ENCODE measurements at regions not wholly inside any gene's neighbourhood (a gene's known extent, or its start where the extent isn't known, plus 50 kb on each side); places are given as distances from the start of the nearest gene placed in this dataset.
"Not testable (repeated sequence)": the region's sequence is repeated elsewhere in the genome, so short reads cannot be mapped to it uniquely, and the experiment has no call there.

DNA sequence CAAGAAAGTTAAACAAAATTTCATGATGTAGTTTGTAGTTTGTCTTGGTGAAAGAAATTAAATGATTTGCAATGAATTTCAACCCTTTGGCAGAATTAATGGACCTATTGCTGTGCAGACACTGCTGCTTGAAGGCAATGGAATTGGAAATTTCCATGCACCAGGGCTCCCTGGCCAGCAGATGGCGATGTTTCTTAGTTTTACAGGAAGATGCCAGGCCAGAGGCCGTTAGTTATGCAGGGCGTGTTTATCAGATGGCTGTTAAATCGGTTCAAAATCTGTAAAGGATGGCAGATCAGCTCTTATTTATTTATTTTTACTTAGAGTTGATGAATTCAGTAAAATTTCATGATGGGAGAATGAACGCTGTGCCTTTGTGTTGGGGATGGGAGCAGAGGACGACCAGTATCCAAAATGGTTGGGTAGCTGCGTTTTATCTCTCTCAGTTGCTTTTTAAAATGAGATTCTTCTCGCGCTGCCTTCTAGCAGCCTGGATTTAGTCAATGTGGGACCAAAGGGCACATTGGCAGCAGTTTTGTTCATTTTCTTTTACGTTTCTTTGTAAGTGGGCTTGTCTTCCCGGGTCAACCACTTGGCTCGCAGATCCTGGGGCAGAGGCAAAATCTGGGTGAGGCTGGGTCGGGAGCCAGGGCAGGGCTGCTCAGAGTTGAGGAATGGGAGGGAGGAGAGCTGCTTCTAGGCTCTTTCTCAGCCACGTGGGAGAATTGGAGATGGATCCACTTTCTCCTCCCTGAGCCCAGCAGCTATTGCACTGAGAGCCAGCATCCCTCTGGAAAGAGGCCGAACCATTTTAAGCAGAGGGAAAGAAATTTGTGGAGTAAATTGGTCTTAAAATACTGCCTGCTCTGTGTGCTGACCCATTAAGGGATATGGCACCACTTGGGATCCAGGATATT, 344.0 kb downstream of the PIK3C3 start:
- no peak overlapping the region for H3K4me3 ChIP-seq (ENCODE audit: insufficient read depth, low read depth, low read length)
- H3K36me3 ChIP-seq (replicated peaks; ENCODE audit: control insufficient read depth, insufficient read depth, low read length), result no peaks in the 10 kb centered on the region
- H3K27me3 ChIP-seq (ENCODE audit: control insufficient read depth, insufficient read depth, low read length), result no peaks in the 10 kb centered on the region
- DNase-seq, result peak; percentile 18

DNA sequence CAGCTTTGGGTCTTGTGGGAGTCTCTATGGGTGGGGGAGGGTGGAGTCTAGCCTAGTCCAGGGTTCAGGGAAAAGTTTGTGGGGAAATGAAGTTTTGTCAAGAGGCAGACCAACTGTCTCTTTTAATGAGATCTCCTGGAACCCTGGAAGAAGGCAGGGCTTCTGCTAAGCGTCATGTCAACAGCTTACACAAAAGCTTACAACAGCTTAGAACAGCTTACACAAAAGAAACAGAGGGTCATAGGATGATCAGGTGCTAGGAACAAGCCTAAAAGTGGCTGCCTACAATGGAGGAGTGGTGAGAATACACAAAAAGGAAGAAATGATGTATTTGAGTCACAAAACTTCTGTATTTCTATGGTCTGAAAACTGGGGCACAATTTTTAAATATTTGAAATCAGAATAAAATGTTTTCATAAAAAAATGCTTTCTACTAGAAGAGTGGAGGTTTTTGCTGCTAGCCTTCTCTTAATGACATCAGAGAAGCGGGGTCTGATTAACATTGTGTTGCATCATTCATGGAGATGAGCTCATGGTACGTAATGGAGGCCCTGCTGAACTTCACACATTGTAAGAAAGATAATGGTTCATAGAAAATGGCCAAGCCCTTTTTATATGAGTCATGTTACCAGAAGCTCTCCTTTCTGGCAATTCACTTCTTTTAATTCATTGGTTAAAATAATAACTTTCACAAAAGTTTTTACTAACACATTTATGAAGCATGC, 351.0 kb downstream of the PIK3C3 start:
- Histone ChIP-seq H3K4me3 (ENCODE audit: insufficient read depth, low read depth, low read length) (no peak overlapping the region), H3K36me3 (replicated peaks; ENCODE audit: control insufficient read depth, insufficient read depth, low read length) (no peaks in the 10 kb centered on the region), H3K27me3 (ENCODE audit: control insufficient read depth, insufficient read depth, low read length) (no peaks in the 10 kb centered on the region)
- DNase-seq, result no peak

DNA sequence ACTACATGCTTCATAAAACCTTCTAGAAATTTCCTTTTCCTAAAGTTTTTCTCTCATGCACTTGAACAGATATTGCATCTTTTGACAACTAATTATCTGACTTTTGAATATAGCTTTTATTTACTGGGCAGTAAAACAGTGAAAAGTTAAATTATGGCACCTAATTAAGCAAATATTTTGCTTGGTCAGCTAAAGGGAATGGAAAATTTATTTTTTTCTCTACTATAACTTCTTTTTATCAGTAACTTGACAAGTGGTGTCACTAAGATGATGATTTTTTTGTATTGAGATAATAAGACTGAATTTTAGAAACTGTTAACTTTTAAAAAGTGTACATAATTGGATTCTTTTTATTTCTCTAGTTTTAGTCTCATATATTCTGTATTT, 351.6 kb downstream of the PIK3C3 start:
- no peak for DNase-seq
- Histone ChIP-seq H3K36me3 (replicated peaks; ENCODE audit: control insufficient read depth, insufficient read depth, low read length) (no peaks in the 10 kb centered on the region), H3K4me3 (ENCODE audit: insufficient read depth, low read depth, low read length) (no peak overlapping the region), H3K27me3 (ENCODE audit: control insufficient read depth, insufficient read depth, low read length) (no peaks in the 10 kb centered on the region)

DNA sequence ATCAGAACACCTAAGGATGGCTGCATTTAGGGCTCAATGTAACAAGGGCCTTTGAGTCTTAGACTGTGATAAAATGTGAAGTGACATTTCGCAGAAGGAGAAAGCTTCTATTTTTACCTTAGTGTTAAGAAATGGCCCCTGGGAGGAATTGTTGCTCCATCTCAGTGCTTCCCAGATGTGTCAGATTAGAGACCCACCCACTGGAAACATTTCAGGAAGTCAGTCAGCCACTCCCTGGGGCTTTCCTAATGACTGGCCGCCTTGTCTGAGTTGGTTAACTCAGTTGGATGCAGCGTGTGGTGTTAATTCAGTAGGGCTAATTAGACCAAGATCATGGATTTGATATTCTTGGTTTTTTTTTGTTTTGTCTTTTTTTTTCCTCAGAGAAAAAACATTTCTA, 355.9 kb downstream of the PIK3C3 start:
- Histone ChIP-seq H3K4me3 (ENCODE audit: insufficient read depth, low read depth, low read length) (no peak overlapping the region), H3K36me3 (replicated peaks; ENCODE audit: control insufficient read depth, insufficient read depth, low read length) (no peaks in the 10 kb centered on the region), H3K27me3 (ENCODE audit: control insufficient read depth, insufficient read depth, low read length) (no peaks in the 10 kb centered on the region)
- no peak for DNase-seq

DNA sequence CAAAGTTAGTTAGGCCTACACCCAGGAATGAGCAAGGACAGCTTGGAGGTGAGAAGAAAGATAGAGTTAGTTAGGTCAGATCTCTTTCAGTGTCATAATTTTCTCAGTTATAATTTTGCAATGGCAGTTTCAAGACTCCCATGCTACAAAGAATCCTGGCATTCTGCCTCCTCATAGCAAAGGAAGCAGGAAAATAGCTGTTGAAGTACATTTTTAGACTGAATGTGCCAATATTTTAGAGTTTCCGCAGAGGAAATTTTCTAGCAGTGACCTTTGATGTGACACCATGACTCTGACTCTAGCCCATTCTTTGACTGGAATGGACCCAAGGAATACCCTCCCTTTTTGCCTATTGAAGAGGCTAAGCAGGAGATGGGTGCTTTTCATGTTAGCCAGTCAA, 371.7 kb downstream of the PIK3C3 start:
- Histone ChIP-seq H3K36me3 (replicated peaks; ENCODE audit: control insufficient read depth, insufficient read depth, low read length) (no peaks in the 10 kb centered on the region), H3K4me3 (ENCODE audit: insufficient read depth, low read depth, low read length) (no peak overlapping the region), H3K27me3 (ENCODE audit: control insufficient read depth, insufficient read depth, low read length) (no peaks in the 10 kb centered on the region)
- DNase-seq, result no peak

DNA sequence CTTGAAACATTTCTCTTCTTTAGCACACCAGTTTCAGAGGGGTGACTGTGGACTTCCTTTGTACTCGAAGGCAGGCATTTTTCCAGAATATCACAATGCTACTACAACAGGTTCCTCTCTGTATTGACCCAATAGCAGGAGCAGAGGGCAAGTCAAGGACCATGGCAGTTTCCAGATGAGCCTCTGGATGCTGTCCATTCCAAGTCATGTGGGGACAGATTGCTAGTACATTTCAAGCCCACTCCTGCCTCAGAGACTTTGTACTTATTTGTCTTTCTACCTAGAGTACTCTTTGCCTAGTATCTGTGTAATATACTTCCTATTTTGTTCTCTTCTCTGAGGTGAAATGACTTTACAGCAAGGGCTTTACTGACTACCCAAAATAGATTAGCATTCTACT, 373.9 kb downstream of the PIK3C3 start:
- H3K27me3 ChIP-seq (ENCODE audit: control insufficient read depth, insufficient read depth, low read length), result no peaks in the 10 kb centered on the region
- no peak for DNase-seq
- no peak overlapping the region for H3K4me3 ChIP-seq (ENCODE audit: insufficient read depth, low read depth, low read length)
- no peaks in the 10 kb centered on the region for H3K36me3 ChIP-seq (replicated peaks; ENCODE audit: control insufficient read depth, insufficient read depth, low read length)

DNA sequence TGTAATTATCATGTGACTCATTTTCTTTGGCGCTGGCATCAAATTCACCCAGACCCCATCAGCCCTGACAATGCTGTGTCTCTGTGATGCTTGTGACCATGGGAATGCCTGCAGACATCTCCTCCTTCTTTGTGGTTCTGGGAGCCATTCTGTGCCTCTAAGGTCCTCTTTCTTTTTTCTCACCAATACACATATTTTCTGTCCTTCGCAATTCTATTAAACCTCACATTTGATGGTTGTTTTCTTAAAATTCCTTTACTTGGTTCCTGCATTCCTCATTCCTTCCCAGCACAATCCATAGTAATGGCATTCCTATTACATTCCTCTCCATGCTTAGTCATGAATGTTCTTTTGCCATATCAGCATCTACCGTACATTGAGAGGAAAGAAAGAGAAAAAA, 375.3 kb downstream of the PIK3C3 start:
- no peak overlapping the region for H3K4me3 ChIP-seq (ENCODE audit: insufficient read depth, low read depth, low read length)
- no peak for DNase-seq
- H3K36me3 ChIP-seq (replicated peaks; ENCODE audit: control insufficient read depth, insufficient read depth, low read length), result no peaks in the 10 kb centered on the region
- no peaks in the 10 kb centered on the region for H3K27me3 ChIP-seq (ENCODE audit: control insufficient read depth, insufficient read depth, low read length)

DNA sequence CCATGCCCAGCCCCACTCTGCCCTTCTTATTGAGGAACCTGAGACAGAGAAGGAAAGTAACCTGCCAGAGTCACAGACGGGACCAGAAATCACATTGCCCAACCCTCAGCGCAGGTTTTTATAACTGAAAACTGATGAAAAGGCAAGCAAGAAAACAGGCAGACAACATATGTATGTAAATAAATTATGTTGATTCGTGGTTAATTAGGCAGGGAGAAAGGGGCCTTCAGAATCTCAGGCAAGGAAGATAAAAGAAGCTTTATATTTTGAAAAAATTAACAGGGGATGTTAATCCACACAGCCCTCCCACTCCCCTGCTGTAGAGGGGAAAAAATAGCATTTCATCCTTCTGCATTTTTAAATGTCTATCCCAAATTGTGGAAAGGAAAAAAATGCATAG, 378.5 kb downstream of the PIK3C3 start:
- DNase-seq, result no peak
- Histone ChIP-seq H3K4me3 (ENCODE audit: insufficient read depth, low read depth, low read length) (no peak overlapping the region), H3K27me3 (ENCODE audit: control insufficient read depth, insufficient read depth, low read length) (no peaks in the 10 kb centered on the region), H3K36me3 (replicated peaks; ENCODE audit: control insufficient read depth, insufficient read depth, low read length) (no peaks in the 10 kb centered on the region)

DNA sequence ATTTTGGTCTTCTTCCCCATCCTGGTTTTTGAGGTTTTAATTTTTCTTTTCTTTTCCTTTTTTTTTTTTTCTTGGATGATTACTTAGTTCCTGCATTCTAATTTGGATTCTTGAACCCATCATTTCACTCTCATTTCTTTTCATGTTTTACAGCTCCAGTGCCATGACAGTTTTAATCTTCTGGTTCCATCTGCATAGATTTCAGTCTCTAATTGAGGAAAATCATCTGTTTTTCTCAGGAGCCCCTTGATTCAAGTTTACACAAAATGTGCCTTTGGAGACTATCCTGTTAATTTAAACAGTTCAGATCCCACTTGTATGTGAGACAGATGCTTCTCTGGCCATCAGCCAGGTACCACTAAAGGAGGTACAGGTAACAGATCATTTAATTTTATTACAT, 379.9 kb downstream of the PIK3C3 start:
- H3K4me3 ChIP-seq (ENCODE audit: insufficient read depth, low read depth, low read length), result no peak overlapping the region
- no peaks in the 10 kb centered on the region for H3K27me3 ChIP-seq (ENCODE audit: control insufficient read depth, insufficient read depth, low read length)
- H3K36me3 ChIP-seq (replicated peaks; ENCODE audit: control insufficient read depth, insufficient read depth, low read length), result no peaks in the 10 kb centered on the region
- DNase-seq, result no peak

DNA sequence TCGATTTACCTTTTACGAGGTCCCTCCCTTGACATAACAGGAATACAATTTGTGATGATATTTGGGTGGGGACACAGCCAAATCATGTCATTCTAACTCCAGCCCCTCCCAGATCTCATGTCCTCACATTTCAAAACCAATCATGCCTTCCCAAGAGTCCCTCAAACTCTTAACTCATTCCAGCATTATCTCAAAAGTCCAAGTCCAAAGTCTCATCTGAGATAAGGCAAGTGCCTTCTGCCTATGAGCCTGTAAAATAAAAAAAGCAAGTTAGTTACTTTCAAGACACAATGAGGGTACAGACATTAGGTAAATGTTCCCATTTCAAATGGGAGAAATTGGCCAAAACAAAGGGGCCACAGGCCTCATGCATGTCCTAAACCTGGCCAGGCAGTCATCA, 381.1 kb downstream of the PIK3C3 start:
- Histone ChIP-seq H3K36me3 (replicated peaks; ENCODE audit: control insufficient read depth, insufficient read depth, low read length) (no peaks in the 10 kb centered on the region), H3K27me3 (ENCODE audit: control insufficient read depth, insufficient read depth, low read length) (no peaks in the 10 kb centered on the region), H3K4me3 (ENCODE audit: insufficient read depth, low read depth, low read length) (no peak overlapping the region)
- no peak for DNase-seq

DNA sequence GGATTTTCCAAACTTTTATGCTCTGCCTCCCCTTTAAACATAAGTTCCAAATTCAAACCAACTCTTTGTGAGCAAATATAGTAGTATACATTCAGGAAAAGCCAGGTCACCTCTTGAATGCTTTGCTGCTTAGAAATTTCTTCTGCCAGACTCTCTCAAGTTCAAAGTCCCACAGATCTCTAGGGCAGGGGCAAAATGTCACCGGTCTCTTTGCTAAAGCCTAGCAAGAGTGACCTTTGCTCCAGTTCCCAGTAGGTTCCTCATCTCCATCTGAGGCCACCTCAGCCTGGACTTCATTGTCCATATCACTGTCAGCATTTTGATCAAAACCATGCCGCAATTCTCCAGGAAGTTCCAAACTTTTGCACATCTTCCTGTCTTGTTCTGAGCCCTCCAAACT, 382.3 kb downstream of the PIK3C3 start:
- H3K27me3 ChIP-seq (ENCODE audit: control insufficient read depth, insufficient read depth, low read length); H3K4me3 ChIP-seq (ENCODE audit: insufficient read depth, low read depth, low read length); H3K36me3 ChIP-seq (replicated peaks; ENCODE audit: control insufficient read depth, insufficient read depth, low read length); DNase-seq: not testable (repeated sequence)

DNA sequence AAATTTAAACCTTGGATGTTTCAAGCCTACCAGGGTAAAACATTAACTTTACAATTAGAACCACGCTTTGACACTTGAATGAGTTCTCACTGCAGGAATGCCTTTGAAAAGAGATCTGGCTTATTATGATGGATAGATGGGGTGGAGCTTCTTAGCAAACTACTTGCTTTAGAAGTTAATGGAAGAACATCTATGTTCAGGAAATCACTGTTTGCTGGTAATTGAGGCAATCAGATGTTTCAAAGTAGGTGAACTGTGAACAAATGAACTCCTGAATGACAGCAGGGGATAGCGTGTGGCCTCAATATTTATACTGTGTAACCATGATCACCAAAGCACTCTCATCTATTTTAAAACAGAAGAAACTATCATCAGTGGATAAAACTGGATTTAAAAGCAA, 383.6 kb downstream of the PIK3C3 start:
- Histone ChIP-seq H3K4me3 (ENCODE audit: insufficient read depth, low read depth, low read length) (no peak overlapping the region), H3K27me3 (ENCODE audit: control insufficient read depth, insufficient read depth, low read length) (no peaks in the 10 kb centered on the region), H3K36me3 (replicated peaks; ENCODE audit: control insufficient read depth, insufficient read depth, low read length) (no peaks in the 10 kb centered on the region)
- no peak for DNase-seq

DNA sequence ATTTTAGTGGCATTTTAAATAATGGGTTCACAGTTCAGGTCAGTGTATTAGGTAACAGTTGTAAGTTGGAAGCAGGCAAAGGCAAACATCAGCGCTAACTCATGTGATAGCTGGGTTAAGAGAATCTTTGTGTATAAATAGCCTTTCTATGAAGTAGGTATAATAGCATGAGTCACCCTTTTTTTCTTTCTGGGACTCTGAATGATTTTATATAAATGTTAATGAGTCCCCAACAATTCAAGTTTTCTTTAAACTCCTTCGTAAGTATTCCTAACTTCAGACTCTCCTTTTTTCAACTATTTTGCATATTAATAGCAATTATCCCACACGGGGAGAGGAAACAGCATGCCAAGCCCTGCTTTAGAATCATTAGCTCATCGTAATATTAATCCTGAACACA, 384.3 kb downstream of the PIK3C3 start:
- Histone ChIP-seq H3K36me3 (replicated peaks; ENCODE audit: control insufficient read depth, insufficient read depth, low read length) (no peaks in the 10 kb centered on the region), H3K27me3 (ENCODE audit: control insufficient read depth, insufficient read depth, low read length) (no peaks in the 10 kb centered on the region), H3K4me3 (ENCODE audit: insufficient read depth, low read depth, low read length) (no peak overlapping the region)
- DNase-seq, result no peak

DNA sequence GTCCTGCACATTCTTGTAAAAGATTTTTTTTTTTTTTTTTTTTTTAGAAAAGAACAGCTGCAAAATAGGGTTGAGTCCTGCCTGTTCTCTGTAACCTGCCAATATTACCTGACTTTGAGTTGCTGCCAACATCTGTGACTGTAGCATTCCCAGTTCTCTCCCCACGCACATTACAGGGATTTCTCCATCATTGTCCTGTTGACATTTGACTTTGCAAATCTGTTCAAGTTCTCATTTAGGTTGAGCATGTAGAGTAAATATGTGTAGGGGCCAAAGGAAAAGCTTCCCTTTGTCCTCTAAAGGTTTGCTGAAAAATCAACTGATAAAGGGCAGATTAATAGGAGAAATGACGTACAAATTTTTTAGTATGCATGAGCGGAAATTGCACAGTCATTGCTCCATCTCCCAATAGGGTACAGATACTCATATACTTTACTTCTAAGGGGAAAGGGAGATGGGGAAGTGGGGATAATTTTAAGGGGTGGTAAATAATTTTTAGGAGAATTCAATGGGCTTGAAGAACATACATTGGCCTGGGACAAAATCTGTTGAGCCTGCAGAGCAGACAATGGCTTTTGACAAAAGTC, 385.5 kb downstream of the PIK3C3 start:
- Histone ChIP-seq H3K36me3 (replicated peaks; ENCODE audit: control insufficient read depth, insufficient read depth, low read length) (no peaks in the 10 kb centered on the region), H3K4me3 (ENCODE audit: insufficient read depth, low read depth, low read length) (no peak overlapping the region), H3K27me3 (ENCODE audit: control insufficient read depth, insufficient read depth, low read length) (no peaks in the 10 kb centered on the region)
- no peak for DNase-seq

DNA sequence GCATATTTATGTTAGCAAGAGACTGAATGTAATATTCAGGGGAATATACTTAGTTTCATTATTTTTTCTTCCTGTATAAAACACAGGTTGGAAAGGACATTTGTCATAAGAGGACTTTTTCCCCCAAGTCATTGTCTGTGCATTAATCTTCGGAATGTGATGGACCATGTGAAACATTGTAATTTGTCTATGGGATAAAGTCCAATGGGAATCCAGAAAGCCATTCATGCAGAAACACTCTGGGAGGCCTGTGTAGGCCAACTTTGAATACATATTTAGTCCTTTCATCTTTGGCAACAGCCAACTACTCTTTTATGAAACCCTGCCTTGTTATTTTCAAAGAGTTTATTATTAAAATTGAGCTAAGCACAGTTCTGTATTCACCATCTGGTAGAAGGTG, 386.4 kb downstream of the PIK3C3 start:
- Histone ChIP-seq H3K4me3 (ENCODE audit: insufficient read depth, low read depth, low read length) (no peak overlapping the region), H3K36me3 (replicated peaks; ENCODE audit: control insufficient read depth, insufficient read depth, low read length) (no peaks in the 10 kb centered on the region), H3K27me3 (ENCODE audit: control insufficient read depth, insufficient read depth, low read length) (no peaks in the 10 kb centered on the region)
- no peak for DNase-seq
